Transverse colon (tissue), 4 donors: ENCODE measurements at regions not wholly inside any gene's neighbourhood (a gene's known extent, or its start where the extent isn't known, plus 50 kb on each side); places are given as distances from the start of the nearest gene placed in this dataset.

Source experiments
- DNase-seq: peaks from one replicate; pipeline ENCODE4 v3.0.0-alpha.2; 2019
- H3K27ac ChIP-seq, 4 donors: fragments of 200-600 bp; sonication (generic); 2 replicates each; pipeline ENCODE4 v1.5.1; 2016 to 2018; ENCODE audit warnings: inconsistent platforms in 4 of 4
- H3K27me3 ChIP-seq: fragments of 200-600 bp; sonication (generic); 2 replicates; pipeline ENCODE4 v1.5.1; 2017; ENCODE audit warnings: inconsistent platforms
- H3K36me3 ChIP-seq, 4 donors: fragments of 200-600 bp; sonication (generic); 2 replicates each; pipeline ENCODE4 v1.5.1; 2017 to 2019; ENCODE audit warnings: inconsistent platforms in 4 of 4
- H3K4me1 ChIP-seq, 4 donors: fragments of 200-600 bp; sonication (generic); 2 replicates each; pipeline ENCODE4 v1.5.1; 2017 to 2020; ENCODE audit warnings: inconsistent platforms in 4 of 4
- H3K4me3 ChIP-seq, 4 donors: fragments of 200-600 bp; sonication (generic); 1 replicate in 1 of 4; 2 replicates in 3 of 4; pipeline versions ENCODE4 v1.5.1 to v1.6.1; 2017 to 2019; ENCODE audit warnings: inconsistent platforms in 4 of 4
- H3K9me3 ChIP-seq, 2 donors: fragments of 200-600 bp; sonication (generic); 2 replicates each; pipeline ENCODE4 v1.5.1; 2017 to 2019; ENCODE audit warnings: inconsistent platforms in 2 of 2
- EP300 ChIP-seq: sonication (generic); formaldehyde crosslinking; IDR thresholded peaks from one replicate; pipeline ENCODE4 v1.6.1; 2017; ENCODE audit warnings: antibody characterized with exemption, low read depth
- POLR2A ChIP-seq: fragments of 450-650 bp; IDR thresholded peaks from one replicate; pipeline ENCODE4 v1.6.1; 2016; ENCODE audit warnings: antibody characterized with exemption, mild to moderate bottlenecking, moderate library complexity
- POLR2AphosphoS5 ChIP-seq, 3 donors: sonication (generic); formaldehyde crosslinking; IDR thresholded peaks; one replicate each; pipeline ENCODE4 v1.6.1; 2016; ENCODE audit warnings: antibody characterized with exemption in 3 of 3
- WGBS, 2 donors: methylation state at CpG; one replicate each; pipeline ENCODE4 v1.1.5; 2018; ENCODE audit warnings: low coverage in 1 of 2; 5-methylcytosine and 5-hydroxymethylcytosine counted together
- in situ Hi-C, 4 donors: fragments of 200-750 bp; cut with MboI; loops; one replicate each; pipeline versions ENCODE4 v1.15.0 to v1.15.1; 2017; ENCODE audit warnings: low sequenced_read_pairs in 3 of 4, low pct_ligation_motif_present in 1 of 4, low pct_unique_long_range_greater_than_20kb in 1 of 4
- intact Hi-C: fragments of 100-400 bp; cut with DNase I; formaldehyde crosslinking; loops from one replicate; pipeline ENCODE4 v1.15.1; 2023; ENCODE audit warnings: low total_unique reads
- TF ChIP-seq, protein P1 (sequence below), 5 experiments: fragments of 200-600 bp in 3 of 5; fragments of 450-650 bp in 2 of 5; sonication (generic) in 3 of 5; IDR thresholded peaks; 1 replicate in 2 of 5; 2 replicates in 3 of 5; pipeline ENCODE4 v1.5.1; 2016 to 2017; ENCODE audit warnings: antibody characterized with exemption in 5 of 5, inconsistent platforms in 3 of 5, mild to moderate bottlenecking in 2 of 5, moderate library complexity in 1 of 5

DNA sequence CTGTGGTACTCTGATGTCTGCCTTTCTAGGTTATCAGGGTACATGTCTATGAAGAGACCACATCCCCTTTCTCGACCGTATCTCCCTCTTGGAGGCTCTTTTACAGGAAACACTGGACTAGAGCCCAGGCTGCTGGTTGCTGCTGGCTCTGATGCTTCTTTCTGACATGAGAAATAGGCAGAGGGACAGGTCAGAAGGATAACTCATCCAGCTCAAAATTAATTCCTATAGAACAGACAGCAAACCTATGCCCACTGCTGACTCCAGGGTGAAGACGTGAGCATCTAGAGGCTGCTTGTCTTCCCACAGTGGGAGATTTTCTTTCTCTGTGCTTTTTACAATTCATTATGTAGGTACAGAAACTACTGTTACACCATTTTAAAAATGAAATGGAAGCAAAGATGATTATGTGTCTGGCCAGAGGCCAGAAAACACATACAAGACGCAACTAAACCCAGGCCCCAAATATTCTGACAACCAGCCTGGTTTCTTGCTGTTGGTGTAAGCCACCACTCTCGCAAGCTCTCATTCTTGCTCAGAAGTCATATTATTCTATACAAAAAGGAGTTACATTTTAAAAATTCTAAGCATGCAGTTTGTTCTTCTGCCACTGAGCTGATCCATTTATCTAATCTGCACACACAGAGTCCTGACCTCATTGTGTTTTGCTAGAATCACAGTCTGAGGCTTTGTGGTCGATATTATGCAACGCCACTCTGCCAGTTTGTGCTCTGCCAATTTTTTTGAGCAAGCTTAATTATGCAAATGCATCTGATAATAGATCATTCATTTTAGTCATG lies 424.3 kb downstream of the KIF20B start:
- Histone ChIP-seq H3K4me1 (no peaks in the 10 kb centered on the region), H3K4me3 (no peak overlapping the region), H3K27me3 (no peaks in the 10 kb centered on the region), H3K27ac (no peak overlapping the region), H3K9me3 (no peaks in the 10 kb centered on the region), H3K36me3 (no peaks in the 10 kb centered on the region)
- intact Hi-C loops (no loop called here), in situ Hi-C loops (loop anchor here in 2 of 4 donors (25.0 kb wide), 1 partner anchor 338 kb away; no protein-coding TSS in a partner anchor)
- 62 to 64% methylated on average over 4 to 7 of the region's 7 CpGs for WGBS, 2 donors
- DNase-seq = no peak
- no peak for TF ChIP-seq POLR2A
- no peak for TF ChIP-seq POLR2AphosphoS5 (IDR thresholded peaks at IDR 0.05)
- TF ChIP-seq, protein P1, sequence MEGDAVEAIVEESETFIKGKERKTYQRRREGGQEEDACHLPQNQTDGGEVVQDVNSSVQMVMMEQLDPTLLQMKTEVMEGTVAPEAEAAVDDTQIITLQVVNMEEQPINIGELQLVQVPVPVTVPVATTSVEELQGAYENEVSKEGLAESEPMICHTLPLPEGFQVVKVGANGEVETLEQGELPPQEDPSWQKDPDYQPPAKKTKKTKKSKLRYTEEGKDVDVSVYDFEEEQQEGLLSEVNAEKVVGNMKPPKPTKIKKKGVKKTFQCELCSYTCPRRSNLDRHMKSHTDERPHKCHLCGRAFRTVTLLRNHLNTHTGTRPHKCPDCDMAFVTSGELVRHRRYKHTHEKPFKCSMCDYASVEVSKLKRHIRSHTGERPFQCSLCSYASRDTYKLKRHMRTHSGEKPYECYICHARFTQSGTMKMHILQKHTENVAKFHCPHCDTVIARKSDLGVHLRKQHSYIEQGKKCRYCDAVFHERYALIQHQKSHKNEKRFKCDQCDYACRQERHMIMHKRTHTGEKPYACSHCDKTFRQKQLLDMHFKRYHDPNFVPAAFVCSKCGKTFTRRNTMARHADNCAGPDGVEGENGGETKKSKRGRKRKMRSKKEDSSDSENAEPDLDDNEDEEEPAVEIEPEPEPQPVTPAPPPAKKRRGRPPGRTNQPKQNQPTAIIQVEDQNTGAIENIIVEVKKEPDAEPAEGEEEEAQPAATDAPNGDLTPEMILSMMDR (IDR thresholded peaks at IDR 0.05) = no peak
- no peak for TF ChIP-seq EP300

DNA sequence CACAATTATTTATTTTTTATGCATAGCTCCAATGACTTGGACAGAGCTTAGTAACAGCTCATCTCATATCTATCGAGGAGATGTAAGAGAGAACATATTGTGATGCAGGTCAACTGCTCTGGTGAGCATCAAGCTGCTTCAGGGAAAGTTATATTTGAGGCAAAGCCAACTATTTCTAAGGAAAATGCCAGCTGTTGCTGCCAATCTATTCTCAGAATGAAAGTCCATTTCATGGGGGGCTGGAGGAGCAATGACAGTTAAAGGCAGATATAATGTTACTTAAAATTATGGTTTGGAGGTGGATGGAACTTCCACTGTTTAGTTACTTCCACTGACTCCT lies 424.8 kb downstream of the KIF20B start:
- no peak for DNase-seq
- 63 to 89% methylated on average over 1 of the region's 1 CpG for WGBS, 2 donors
- in situ Hi-C loops = loop anchor here in 2 of 4 donors (25.0 kb wide), 1 partner anchor 339 kb away; no protein-coding TSS in a partner anchor
- Histone ChIP-seq H3K9me3 (no peaks in the 10 kb centered on the region), H3K27me3 (no peaks in the 10 kb centered on the region), H3K4me3 (no peak overlapping the region), H3K4me1 (no peaks in the 10 kb centered on the region), H3K27ac (no peak overlapping the region), H3K36me3 (no peaks in the 10 kb centered on the region)
- intact Hi-C loops = no loop called here
- TF ChIP-seq POLR2AphosphoS5 (IDR thresholded peaks at IDR 0.05) = no peak
- TF ChIP-seq, protein P1 (IDR thresholded peaks at IDR 0.05) = no peak
- no peak for TF ChIP-seq POLR2A
- no peak for TF ChIP-seq EP300

DNA sequence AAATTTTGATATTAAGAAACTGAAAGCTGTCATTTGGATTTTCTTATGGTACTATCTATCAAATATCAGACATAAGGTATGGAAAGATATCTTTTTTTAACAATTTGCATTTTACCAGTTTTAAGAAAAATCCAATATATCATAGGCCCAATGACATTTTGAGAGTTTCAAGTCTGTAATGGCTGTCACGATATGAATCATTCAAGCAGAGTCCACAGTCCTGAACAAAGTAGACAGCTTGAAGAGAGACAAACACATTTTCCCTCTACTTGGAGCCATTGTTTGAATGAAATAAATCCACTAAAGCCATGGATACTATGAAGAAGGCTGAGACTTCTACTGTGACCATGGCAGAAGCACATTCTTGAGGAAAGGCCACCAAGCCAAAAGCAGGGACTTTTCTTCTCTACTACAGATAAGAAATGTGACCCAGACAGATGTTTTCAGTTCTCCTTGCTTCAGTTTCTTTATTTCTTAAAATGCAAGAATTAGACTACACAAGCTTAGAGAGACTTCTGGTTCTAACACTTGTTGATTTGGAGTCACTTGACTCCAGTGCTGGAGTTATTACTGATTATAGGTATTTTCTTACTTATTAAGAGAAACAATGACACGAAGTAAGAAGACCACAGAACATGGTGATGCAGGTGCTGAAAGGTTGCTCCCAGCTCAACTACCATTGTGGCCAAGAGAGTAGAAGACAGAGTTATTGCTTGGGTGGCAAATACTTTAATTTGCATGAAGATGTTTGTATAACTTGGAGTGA lies 429.1 kb downstream of the KIF20B start:
- WGBS, 2 donors = 75 to 77% methylated on average over 2 of the region's 2 CpGs
- no peaks in the 10 kb centered on the region for H3K4me1 ChIP-seq
- intact Hi-C loops (no loop called here), in situ Hi-C loops (loop anchor here in 2 of 4 donors (25.0 kb wide), 1 partner anchor 343 kb away; no protein-coding TSS in a partner anchor)
- no peaks in the 10 kb centered on the region for H3K36me3 ChIP-seq
- peaks cover 0 to 6% of the 10 kb centered on the region in 2 donors for H3K9me3 ChIP-seq
- TF ChIP-seq POLR2AphosphoS5 (IDR thresholded peaks at IDR 0.05) = no peak
- no peak for TF ChIP-seq POLR2A
- no peak for TF ChIP-seq EP300
- TF ChIP-seq, protein P1 (IDR thresholded peaks at IDR 0.05) = no peak
- no peak overlapping the region for H3K4me3 ChIP-seq
- H3K27ac ChIP-seq = no peak overlapping the region
- DNase-seq = no peak
- H3K27me3 ChIP-seq = no peaks in the 10 kb centered on the region

DNA sequence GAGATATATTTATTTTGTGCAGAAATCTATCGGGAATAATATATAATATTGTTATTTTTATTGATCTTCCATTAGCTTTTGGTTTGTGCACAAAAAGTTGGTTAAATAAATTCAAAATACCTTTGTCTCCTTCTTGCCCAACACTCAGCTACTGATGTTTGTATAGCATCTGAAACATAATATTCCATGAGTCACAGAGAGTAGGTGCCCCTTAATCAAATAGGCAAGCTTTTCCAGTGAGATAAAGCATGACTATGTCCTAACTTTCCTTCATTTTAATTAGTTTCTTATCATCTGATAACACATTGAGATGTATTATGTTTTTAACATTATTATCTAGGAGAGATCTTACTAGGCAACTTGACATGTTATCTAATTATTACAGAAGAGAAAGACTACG lies 432.2 kb downstream of the KIF20B start:
- no peaks in the 10 kb centered on the region for H3K4me1 ChIP-seq
- in situ Hi-C loops = loop anchor here in 2 of 4 donors (25.0 kb wide), 1 partner anchor 346 kb away; no protein-coding TSS in a partner anchor
- no peak for TF ChIP-seq POLR2AphosphoS5 (IDR thresholded peaks at IDR 0.05)
- TF ChIP-seq, protein P1 (IDR thresholded peaks at IDR 0.05) = no peak
- no peak for TF ChIP-seq POLR2A
- TF ChIP-seq EP300 = no peak
- no peaks in the 10 kb centered on the region for H3K27me3 ChIP-seq
- H3K9me3 ChIP-seq = peaks cover 23 to 34% of the 10 kb centered on the region in 2 donors
- intact Hi-C loops = no loop called here
- H3K36me3 ChIP-seq = no peaks in the 10 kb centered on the region
- H3K27ac ChIP-seq = no peak overlapping the region
- WGBS, 2 donors = 86 to 90% methylated on average over 2 of the region's 2 CpGs
- H3K4me3 ChIP-seq = no peak overlapping the region
- DNase-seq = no peak
